ENCODE measurements at regions not wholly inside any gene's neighbourhood (a gene's known extent, or its start where the extent isn't known, plus 50 kb on each side); places are given as distances from the start of the nearest gene placed in this dataset.

- WGBS (ENCODE audit: insufficient coverage, low lambda C conversion rate), result 90% methylated on average over 2 of the region's 6 CpGs
- Histone ChIP-seq H3K27me3 (ENCODE audit: control insufficient read depth, insufficient read depth, low read length) (no peaks in the 10 kb centered on the region), H3K4me1 (ENCODE audit: control insufficient read depth, insufficient read depth, low read length) (no peaks in the 10 kb centered on the region), H3K27ac (ENCODE audit: low read length) (no peak overlapping the region), H3K4me3 (ENCODE audit: low read length) (no peak overlapping the region), H3K36me3 (ENCODE audit: control insufficient read depth, insufficient read depth, low read length) (no peaks in the 10 kb centered on the region), H3K9me3 (ENCODE audit: control insufficient read depth, low read depth, low read length) (no peaks in the 10 kb centered on the region)
- DNase-seq, result no peak
Observed at GRCh38 chr6:148155293-148155692, 187.3 kb upstream of the SASH1 start.

- no peak overlapping the region for H3K27ac ChIP-seq (ENCODE audit: low read length)
- H3K4me1 ChIP-seq (ENCODE audit: control insufficient read depth, insufficient read depth, low read length), result no peaks in the 10 kb centered on the region
- no peaks in the 10 kb centered on the region for H3K27me3 ChIP-seq (ENCODE audit: control insufficient read depth, insufficient read depth, low read length)
- WGBS (ENCODE audit: insufficient coverage, low lambda C conversion rate), result 80% methylated on average over 1 of the region's 4 CpGs
- H3K4me3 ChIP-seq (ENCODE audit: low read length), result no peak overlapping the region
- no peak for DNase-seq
- H3K9me3 ChIP-seq (ENCODE audit: control insufficient read depth, low read depth, low read length), result no peaks in the 10 kb centered on the region
- H3K36me3 ChIP-seq (ENCODE audit: control insufficient read depth, insufficient read depth, low read length), result no peaks in the 10 kb centered on the region
Observed at GRCh38 chr6:148157841-148158240, 184.8 kb upstream of the SASH1 start.

- Histone ChIP-seq H3K36me3 (ENCODE audit: control insufficient read depth, insufficient read depth, low read length) (no peaks in the 10 kb centered on the region), H3K27ac (ENCODE audit: low read length) (no peak overlapping the region), H3K9me3 (ENCODE audit: control insufficient read depth, low read depth, low read length) (no peaks in the 10 kb centered on the region), H3K4me1 (ENCODE audit: control insufficient read depth, insufficient read depth, low read length) (no peaks in the 10 kb centered on the region), H3K4me3 (ENCODE audit: low read length) (no peak overlapping the region), H3K27me3 (ENCODE audit: control insufficient read depth, insufficient read depth, low read length) (no peaks in the 10 kb centered on the region)
- no peak for DNase-seq
- no CpG with 5 or more reads among the region's 4 CpGs for WGBS (ENCODE audit: insufficient coverage, low lambda C conversion rate)
Observed at GRCh38 chr6:148164645-148165044, 178.0 kb upstream of the SASH1 start.

- Histone ChIP-seq H3K36me3 (ENCODE audit: control insufficient read depth, insufficient read depth, low read length) (no peaks in the 10 kb centered on the region), H3K27me3 (ENCODE audit: control insufficient read depth, insufficient read depth, low read length) (no peaks in the 10 kb centered on the region), H3K9me3 (ENCODE audit: control insufficient read depth, low read depth, low read length) (no peaks in the 10 kb centered on the region), H3K4me3 (ENCODE audit: low read length) (no peak overlapping the region), H3K4me1 (ENCODE audit: control insufficient read depth, insufficient read depth, low read length) (no peaks in the 10 kb centered on the region), H3K27ac (ENCODE audit: low read length) (no peak overlapping the region)
- DNase-seq, result peak; percentile 27 to 41
- 27% methylated on average over 3 of the region's 6 CpGs for WGBS (ENCODE audit: insufficient coverage, low lambda C conversion rate)
Observed at GRCh38 chr6:148166339-148166968, 176.2 kb upstream of the SASH1 start.

DNA sequence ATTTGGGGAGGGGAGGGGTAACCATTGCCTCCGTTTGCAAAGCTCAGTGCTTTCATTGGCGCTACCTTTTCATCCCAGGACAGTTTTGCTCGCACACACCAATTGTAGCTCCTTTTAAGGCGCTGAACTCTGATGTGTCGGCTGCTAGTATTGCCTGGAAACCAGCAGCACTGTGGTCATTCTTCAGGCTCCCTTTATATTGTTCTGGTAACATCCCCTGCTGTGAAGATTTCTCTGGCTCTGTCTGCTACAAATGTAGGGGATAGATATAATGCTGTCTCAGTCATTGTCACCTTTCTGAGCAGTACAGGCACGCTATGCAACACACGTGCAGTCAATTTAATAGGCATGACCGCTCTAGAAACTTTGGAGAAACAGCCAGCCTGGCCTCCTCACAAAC lies 172.9 kb upstream of the SASH1 start:
- no CpG with 5 or more reads among the region's 8 CpGs for WGBS (ENCODE audit: insufficient coverage, low lambda C conversion rate)
- no peak overlapping the region for H3K27ac ChIP-seq (ENCODE audit: low read length)
- H3K36me3 ChIP-seq (ENCODE audit: control insufficient read depth, insufficient read depth, low read length), result no peaks in the 10 kb centered on the region
- H3K9me3 ChIP-seq (ENCODE audit: control insufficient read depth, low read depth, low read length), result no peaks in the 10 kb centered on the region
- DNase-seq, result no peak
- no peaks in the 10 kb centered on the region for H3K4me1 ChIP-seq (ENCODE audit: control insufficient read depth, insufficient read depth, low read length)
- no peaks in the 10 kb centered on the region for H3K27me3 ChIP-seq (ENCODE audit: control insufficient read depth, insufficient read depth, low read length)
- H3K4me3 ChIP-seq (ENCODE audit: low read length), result no peak overlapping the region

DNA sequence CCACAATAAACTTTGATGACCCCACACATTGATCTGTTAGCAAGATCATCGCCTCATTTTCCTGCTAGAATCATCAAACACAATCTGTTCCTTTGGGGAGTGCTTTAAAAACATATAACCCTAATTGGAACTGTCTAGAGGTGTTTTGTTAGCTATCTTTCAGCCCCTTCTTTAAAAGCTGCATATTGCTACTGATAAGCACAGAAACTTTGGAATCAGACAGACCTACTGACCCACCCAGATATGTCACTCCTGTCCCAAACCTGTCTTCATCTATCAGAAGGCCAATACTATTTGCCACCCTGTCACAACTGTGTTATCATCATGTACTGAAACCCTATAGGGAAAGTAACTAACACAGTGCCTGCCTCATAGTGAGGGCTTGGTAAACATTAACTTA lies 172.4 kb upstream of the SASH1 start:
- no peaks in the 10 kb centered on the region for H3K9me3 ChIP-seq (ENCODE audit: control insufficient read depth, low read depth, low read length)
- H3K27me3 ChIP-seq (ENCODE audit: control insufficient read depth, insufficient read depth, low read length), result no peaks in the 10 kb centered on the region
- H3K4me3 ChIP-seq (ENCODE audit: low read length), result no peak overlapping the region
- no peaks in the 10 kb centered on the region for H3K36me3 ChIP-seq (ENCODE audit: control insufficient read depth, insufficient read depth, low read length)
- WGBS (ENCODE audit: insufficient coverage, low lambda C conversion rate), result no CpG with 5 or more reads among the region's 1 CpG
- no peaks in the 10 kb centered on the region for H3K4me1 ChIP-seq (ENCODE audit: control insufficient read depth, insufficient read depth, low read length)
- peak in 1 of 2 donors; percentile 29 for DNase-seq
- H3K27ac ChIP-seq (ENCODE audit: low read length), result no peak overlapping the region

DNA sequence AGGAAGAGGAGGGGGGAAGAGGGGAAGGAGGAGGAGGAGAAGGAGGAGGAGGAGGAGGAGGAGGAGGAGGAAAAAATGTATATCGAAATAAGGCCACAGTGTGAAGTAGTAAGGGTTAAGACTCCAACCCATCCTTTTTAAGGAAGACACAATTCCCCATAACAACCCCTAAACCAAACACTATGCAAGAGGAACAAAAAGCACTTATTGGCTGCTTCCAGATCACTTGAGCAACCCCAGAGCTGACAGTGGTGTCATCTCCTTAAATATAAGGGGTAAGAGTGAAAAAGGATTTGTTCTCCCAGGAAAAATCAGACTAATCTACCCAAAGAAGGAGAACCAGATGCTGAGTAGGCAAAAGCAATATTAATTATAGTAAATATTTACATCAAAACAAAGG lies 169.1 kb upstream of the SASH1 start:
- no peak for DNase-seq
- Histone ChIP-seq H3K27ac (ENCODE audit: low read length) (no peak overlapping the region), H3K4me1 (ENCODE audit: control insufficient read depth, insufficient read depth, low read length) (no peaks in the 10 kb centered on the region), H3K4me3 (ENCODE audit: low read length) (no peak overlapping the region), H3K27me3 (ENCODE audit: control insufficient read depth, insufficient read depth, low read length) (no peaks in the 10 kb centered on the region), H3K9me3 (ENCODE audit: control insufficient read depth, low read depth, low read length) (no peaks in the 10 kb centered on the region), H3K36me3 (ENCODE audit: control insufficient read depth, insufficient read depth, low read length) (no peaks in the 10 kb centered on the region)
- no CpG with 5 or more reads among the region's 1 CpG for WGBS (ENCODE audit: insufficient coverage, low lambda C conversion rate)

- no peak for DNase-seq
- no peaks in the 10 kb centered on the region for H3K4me1 ChIP-seq (ENCODE audit: control insufficient read depth, insufficient read depth, low read length)
- H3K27me3 ChIP-seq (ENCODE audit: control insufficient read depth, insufficient read depth, low read length), result no peaks in the 10 kb centered on the region
- no peak overlapping the region for H3K27ac ChIP-seq (ENCODE audit: low read length)
- H3K9me3 ChIP-seq (ENCODE audit: control insufficient read depth, low read depth, low read length), result peaks cover 4% of the 10 kb centered on the region
- H3K4me3 ChIP-seq (ENCODE audit: low read length), result no peak overlapping the region
- H3K36me3 ChIP-seq (ENCODE audit: control insufficient read depth, insufficient read depth, low read length), result no peaks in the 10 kb centered on the region
- 94% methylated on average over 3 of the region's 8 CpGs for WGBS (ENCODE audit: insufficient coverage, low lambda C conversion rate)
Observed at GRCh38 chr6:148175550-148176188, 167.0 kb upstream of the SASH1 start.

- no CpG with 5 or more reads among the region's 10 CpGs for WGBS (ENCODE audit: insufficient coverage, low lambda C conversion rate)
- no peaks in the 10 kb centered on the region for H3K4me1 ChIP-seq (ENCODE audit: control insufficient read depth, insufficient read depth, low read length)
- DNase-seq, result peak; percentile 11 to 15
- peaks cover 4% of the 10 kb centered on the region for H3K9me3 ChIP-seq (ENCODE audit: control insufficient read depth, low read depth, low read length)
- H3K4me3 ChIP-seq (ENCODE audit: low read length), result no peak overlapping the region
- no peaks in the 10 kb centered on the region for H3K36me3 ChIP-seq (ENCODE audit: control insufficient read depth, insufficient read depth, low read length)
- no peaks in the 10 kb centered on the region for H3K27me3 ChIP-seq (ENCODE audit: control insufficient read depth, insufficient read depth, low read length)
- H3K27ac ChIP-seq (ENCODE audit: low read length), result no peak overlapping the region
Observed at GRCh38 chr6:148177589-148178233, 164.9 kb upstream of the SASH1 start.

- no CpG with 5 or more reads among the region's 1 CpG for WGBS (ENCODE audit: insufficient coverage, low lambda C conversion rate)
- no peak for DNase-seq
- Histone ChIP-seq H3K4me1 (ENCODE audit: control insufficient read depth, insufficient read depth, low read length) (no peaks in the 10 kb centered on the region), H3K27me3 (ENCODE audit: control insufficient read depth, insufficient read depth, low read length) (no peaks in the 10 kb centered on the region), H3K4me3 (ENCODE audit: low read length) (no peak overlapping the region), H3K36me3 (ENCODE audit: control insufficient read depth, insufficient read depth, low read length) (no peaks in the 10 kb centered on the region), H3K27ac (ENCODE audit: low read length) (no peak overlapping the region), H3K9me3 (ENCODE audit: control insufficient read depth, low read depth, low read length) (peaks cover 4% of the 10 kb centered on the region)
Observed at GRCh38 chr6:148179786-148180185, 162.9 kb upstream of the SASH1 start.

Data from large intestine (tissue), 3 donors.